ENCODE measurements at regions not wholly inside any gene's neighbourhood (a gene's known extent, or its start where the extent isn't known, plus 50 kb on each side); places are given as distances from the start of the nearest gene placed in this dataset.

- TF ChIP-seq, protein P1, sequence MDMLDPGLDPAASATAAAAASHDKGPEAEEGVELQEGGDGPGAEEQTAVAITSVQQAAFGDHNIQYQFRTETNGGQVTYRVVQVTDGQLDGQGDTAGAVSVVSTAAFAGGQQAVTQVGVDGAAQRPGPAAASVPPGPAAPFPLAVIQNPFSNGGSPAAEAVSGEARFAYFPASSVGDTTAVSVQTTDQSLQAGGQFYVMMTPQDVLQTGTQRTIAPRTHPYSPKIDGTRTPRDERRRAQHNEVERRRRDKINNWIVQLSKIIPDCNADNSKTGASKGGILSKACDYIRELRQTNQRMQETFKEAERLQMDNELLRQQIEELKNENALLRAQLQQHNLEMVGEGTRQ (IDR thresholded peaks at IDR 0.05; ENCODE audit: borderline replicate concordance, low read depth, low read length): no peak
- no peak for TF ChIP-seq MAX (IDR thresholded peaks at IDR 0.05; ENCODE audit: low read depth)
Observed at GRCh38 chrX:84712621-84713020, 210.4 kb upstream of the HDX start.
